ENCODE measurements at regions not wholly inside any gene's neighbourhood (a gene's known extent, or its start where the extent isn't known, plus 50 kb on each side); places are given as distances from the start of the nearest gene placed in this dataset.

DNA sequence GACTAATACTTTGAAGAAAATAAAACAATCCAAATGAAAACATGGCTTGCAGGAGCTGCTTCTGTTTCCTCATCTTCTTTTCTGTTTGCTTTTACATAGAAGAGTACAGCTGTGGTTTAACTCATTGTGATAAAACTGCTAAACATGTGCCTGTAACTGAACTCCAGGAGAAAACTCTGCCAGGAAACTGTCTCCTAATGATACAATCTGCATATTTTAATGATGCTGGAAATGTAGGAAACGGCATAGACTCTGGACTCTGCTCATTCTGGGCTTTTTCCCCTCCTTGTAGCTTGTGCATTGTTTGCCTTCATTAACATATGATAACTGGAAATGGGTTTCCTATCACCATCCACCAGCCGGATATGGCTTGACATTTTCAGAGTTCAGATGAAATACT lies 813.3 kb upstream of the WWC1 start:
- peak; percentile 43 for DNase-seq (ENCODE audit: low read depth)
- in situ Hi-C loops (cut with HindIII; ENCODE audit: low sequenced_read_pairs): no loop called here
- no peak overlapping the region for H3K4me3 ChIP-seq (ENCODE audit: low read depth, low read length)
- TF ChIP-seq, protein P1, sequence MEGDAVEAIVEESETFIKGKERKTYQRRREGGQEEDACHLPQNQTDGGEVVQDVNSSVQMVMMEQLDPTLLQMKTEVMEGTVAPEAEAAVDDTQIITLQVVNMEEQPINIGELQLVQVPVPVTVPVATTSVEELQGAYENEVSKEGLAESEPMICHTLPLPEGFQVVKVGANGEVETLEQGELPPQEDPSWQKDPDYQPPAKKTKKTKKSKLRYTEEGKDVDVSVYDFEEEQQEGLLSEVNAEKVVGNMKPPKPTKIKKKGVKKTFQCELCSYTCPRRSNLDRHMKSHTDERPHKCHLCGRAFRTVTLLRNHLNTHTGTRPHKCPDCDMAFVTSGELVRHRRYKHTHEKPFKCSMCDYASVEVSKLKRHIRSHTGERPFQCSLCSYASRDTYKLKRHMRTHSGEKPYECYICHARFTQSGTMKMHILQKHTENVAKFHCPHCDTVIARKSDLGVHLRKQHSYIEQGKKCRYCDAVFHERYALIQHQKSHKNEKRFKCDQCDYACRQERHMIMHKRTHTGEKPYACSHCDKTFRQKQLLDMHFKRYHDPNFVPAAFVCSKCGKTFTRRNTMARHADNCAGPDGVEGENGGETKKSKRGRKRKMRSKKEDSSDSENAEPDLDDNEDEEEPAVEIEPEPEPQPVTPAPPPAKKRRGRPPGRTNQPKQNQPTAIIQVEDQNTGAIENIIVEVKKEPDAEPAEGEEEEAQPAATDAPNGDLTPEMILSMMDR (IDR thresholded peaks at IDR 0.05; ENCODE audit: low read depth, low read length, missing control alignments): no peak

DNA sequence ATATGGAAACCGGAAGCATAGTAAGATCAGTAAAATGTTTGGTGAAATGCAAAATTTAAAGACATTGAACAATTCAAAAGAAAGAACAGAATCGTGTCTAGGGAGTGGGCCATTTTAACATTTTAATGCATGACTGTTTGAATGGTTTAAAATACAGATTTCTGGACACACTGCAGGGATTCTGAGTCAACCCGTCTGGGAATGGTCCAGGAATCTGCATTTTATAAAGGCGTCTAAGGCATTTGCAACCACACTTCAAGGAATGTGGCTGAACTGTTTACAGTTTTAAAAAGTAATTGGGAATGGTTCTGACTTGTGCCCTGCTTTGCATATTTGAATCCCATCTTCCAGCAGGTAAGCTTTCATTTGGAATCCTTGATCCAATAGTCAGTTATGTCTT lies 811.7 kb upstream of the WWC1 start:
- DNase-seq (ENCODE audit: low read depth): no peak

DNA sequence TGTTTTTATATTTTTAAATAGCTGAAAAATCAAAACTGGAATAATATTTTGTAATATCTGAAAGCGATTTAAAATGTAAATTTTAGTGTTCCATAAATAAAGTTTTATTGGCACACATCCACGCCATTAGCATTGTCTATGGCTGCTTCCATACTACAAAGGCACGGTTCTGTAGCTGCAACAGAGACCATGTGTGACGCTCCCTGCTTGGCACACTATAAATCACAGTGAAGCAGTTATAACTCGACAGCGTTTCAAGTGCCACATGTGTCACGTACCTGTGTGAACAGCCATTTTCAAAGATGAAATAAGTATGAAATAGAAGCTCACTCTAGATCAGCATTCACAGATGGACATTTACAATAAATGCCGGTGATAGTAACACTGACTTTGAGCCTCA lies 810.1 kb upstream of the WWC1 start:
- in situ Hi-C loops (cut with HindIII; ENCODE audit: low sequenced_read_pairs): no loop called here
- TF ChIP-seq, protein P1 (IDR thresholded peaks at IDR 0.05; ENCODE audit: low read depth, low read length, missing control alignments): no peak
- no peak for DNase-seq (ENCODE audit: low read depth)
- no peak overlapping the region for H3K4me3 ChIP-seq (ENCODE audit: low read depth, low read length)

More for the DNA sequence above, 811.7 kb upstream of the WWC1 start:
- no peak overlapping the region for H3K4me3 ChIP-seq (ENCODE audit: low read depth, low read length)
- TF ChIP-seq, protein P1 (IDR thresholded peaks at IDR 0.05; ENCODE audit: low read depth, low read length, missing control alignments): no peak
- in situ Hi-C loops (cut with HindIII; ENCODE audit: low sequenced_read_pairs): no loop called here

DNA sequence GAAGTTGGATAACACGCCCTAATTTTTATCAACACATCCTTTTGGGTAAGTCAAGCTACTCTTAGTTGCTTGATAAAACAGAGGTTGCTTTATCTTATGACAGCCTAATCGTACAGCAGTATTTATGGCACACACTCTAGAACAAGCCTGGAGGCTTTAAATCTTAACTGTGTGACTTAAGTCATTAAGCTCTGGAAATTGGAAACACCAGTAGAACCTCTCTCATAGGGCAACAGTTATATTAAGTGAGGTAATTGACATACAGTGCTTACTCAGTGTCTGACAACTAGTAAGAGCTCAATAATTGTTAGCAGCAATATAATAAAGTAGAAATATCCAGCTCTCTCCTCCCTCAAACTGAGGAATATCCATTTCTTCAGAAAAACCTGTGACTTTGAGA lies 808.9 kb upstream of the WWC1 start:
- TF ChIP-seq, protein P1 (IDR thresholded peaks at IDR 0.05; ENCODE audit: low read depth, low read length, missing control alignments): no peak
- in situ Hi-C loops (cut with HindIII; ENCODE audit: low sequenced_read_pairs): no loop called here
- DNase-seq (ENCODE audit: low read depth): no peak
- H3K4me3 ChIP-seq (ENCODE audit: low read depth, low read length): no peak overlapping the region

DNA sequence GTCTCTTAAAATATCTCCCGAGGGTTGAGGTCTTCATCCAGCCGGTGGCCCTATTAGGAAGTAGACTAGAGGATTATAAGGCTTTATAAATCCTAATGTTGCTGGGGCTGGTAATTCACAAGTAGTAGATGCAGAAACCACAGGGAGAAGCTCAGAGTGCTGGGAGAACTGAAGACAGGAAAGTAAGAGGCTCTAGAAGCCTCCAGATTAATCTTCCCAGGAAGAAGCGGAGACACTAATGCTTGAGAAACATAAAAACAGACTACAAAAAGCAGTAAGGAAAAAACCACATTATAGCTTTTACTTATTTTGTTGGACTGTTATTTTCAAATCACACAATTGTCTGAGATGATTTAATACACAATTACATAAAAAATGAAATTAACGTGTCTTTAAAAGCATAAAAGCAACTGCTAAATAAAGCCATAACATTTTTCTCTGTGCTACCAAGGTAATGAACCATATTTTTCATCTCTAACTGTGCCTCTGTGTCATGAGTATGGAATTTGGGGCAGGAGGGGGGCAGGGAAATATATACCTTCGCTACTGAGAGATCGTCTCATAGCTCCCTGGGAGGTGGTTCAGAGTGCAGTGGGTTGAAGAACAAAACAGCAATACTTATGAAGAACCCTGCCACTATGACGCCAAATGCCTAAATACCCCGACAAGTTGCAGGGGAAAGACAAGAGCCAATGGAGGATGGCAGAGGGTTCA lies 806.2 kb upstream of the WWC1 start:
- TF ChIP-seq, protein P1 (IDR thresholded peaks at IDR 0.05; ENCODE audit: low read depth, low read length, missing control alignments): no peak
- in situ Hi-C loops (cut with HindIII; ENCODE audit: low sequenced_read_pairs): no loop called here
- no peak for DNase-seq (ENCODE audit: low read depth)
- no peak overlapping the region for H3K4me3 ChIP-seq (ENCODE audit: low read depth, low read length)

DNA sequence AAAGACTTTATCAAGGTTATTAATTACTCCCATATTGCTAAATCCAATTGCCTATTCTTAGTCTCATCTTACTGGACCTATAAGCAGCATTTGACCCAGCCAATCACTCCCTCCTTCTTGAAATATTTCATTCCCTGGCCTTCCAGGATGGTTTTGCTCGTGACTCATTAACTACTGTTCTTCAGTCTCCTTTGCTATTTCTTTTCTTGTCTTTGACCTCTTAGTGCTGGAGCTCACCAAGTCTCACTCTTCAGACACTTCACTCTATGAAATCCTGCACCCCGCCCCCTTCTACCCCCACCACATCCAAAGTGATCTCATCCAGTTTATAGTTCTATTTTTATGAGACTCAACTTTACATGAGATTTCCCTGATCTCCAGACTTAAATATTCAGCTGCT lies 803.1 kb upstream of the WWC1 start:
- DNase-seq (ENCODE audit: low read depth): no peak
- TF ChIP-seq, protein P1 (IDR thresholded peaks at IDR 0.05; ENCODE audit: low read depth, low read length, missing control alignments): no peak
- in situ Hi-C loops (cut with HindIII; ENCODE audit: low sequenced_read_pairs): no loop called here
- H3K4me3 ChIP-seq (ENCODE audit: low read depth, low read length): no peak overlapping the region

All from astrocyte of the cerebellum (primary cell).